IPS-18a (cell line): ENCODE measurements at regions not wholly inside any gene's neighbourhood (a gene's known extent, or its start where the extent isn't known, plus 50 kb on each side); places are given as distances from the start of the nearest gene placed in this dataset.

Experiments
- H3K27ac ChIP-seq: one replicate; pipeline ENCODE4 v1.5.1; 2013; ENCODE audit warnings: low read length
- H3K27me3 ChIP-seq: one replicate; pipeline ENCODE4 v1.6.1; 2013; ENCODE audit warnings: mild to moderate bottlenecking, low read length; ENCODE audit not compliant: control insufficient read depth, insufficient read depth
- H3K36me3 ChIP-seq: one replicate; pipeline ENCODE4 v1.6.1; 2013; ENCODE audit warnings: low read depth, low read length; ENCODE audit not compliant: control insufficient read depth
- H3K4me1 ChIP-seq: one replicate; pipeline ENCODE4 v1.6.1; 2013; ENCODE audit warnings: low read depth, low read length; ENCODE audit not compliant: control insufficient read depth
- H3K4me3 ChIP-seq: one replicate; pipeline ENCODE4 v1.5.1; 2013; ENCODE audit warnings: low read length
- H3K9ac ChIP-seq: one replicate; pipeline ENCODE4 v1.6.1; 2013; ENCODE audit warnings: mild to moderate bottlenecking, low read length, moderate library complexity
- H3K9me3 ChIP-seq: one replicate; pipeline ENCODE4 v1.6.1; 2013; ENCODE audit warnings: low read depth, low read length; ENCODE audit not compliant: control insufficient read depth

DNA sequence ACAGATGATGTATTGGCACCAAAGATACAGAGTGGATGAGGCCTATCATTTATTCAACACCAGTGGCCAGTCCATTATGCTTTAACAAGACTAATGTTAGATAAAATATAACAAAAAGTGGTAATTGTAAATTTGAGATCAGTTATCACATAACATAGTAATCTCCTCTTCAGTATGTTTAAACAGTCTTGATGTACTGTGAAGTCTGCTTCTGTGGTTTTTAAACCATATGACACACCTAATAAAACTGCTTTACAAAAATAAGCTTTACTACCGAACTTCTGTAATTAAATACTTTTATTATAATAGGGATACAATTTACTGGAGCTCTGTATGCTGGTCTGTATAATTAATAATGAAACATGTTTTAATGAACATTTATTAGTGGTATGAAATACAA is 2156.1 kb upstream of the CELF4 start:
- Histone ChIP-seq H3K9me3 (no peaks in the 10 kb centered on the region), H3K27me3 (no peaks in the 10 kb centered on the region), H3K4me3 (no peak overlapping the region), H3K27ac (no peak overlapping the region), H3K4me1 (no peaks in the 10 kb centered on the region), H3K9ac (no peak overlapping the region), H3K36me3 (no peaks in the 10 kb centered on the region)

DNA sequence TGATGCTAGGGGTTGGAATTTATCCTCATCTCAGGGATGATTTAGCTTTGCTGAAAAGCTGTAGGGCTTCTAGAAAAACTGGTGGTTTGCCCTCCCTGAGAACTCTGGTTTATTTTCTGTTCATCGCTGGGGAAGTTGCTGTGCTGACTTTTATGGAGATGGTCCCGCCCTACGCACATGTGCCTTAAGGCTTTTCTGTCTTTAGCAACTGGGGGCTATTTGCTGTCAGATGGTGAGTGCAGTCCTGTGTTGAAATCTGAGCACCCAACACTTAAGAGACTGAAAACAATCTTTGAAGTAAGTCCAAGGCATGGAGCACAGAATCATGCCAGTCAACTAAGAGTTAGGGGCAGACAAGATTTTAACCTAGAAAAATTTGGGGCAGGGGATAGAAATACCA is 2148.4 kb upstream of the CELF4 start:
- Histone ChIP-seq H3K36me3 (no peaks in the 10 kb centered on the region), H3K4me3 (no peak overlapping the region), H3K9me3 (no peaks in the 10 kb centered on the region), H3K4me1 (no peaks in the 10 kb centered on the region), H3K27me3 (no peaks in the 10 kb centered on the region), H3K9ac (no peak overlapping the region), H3K27ac (no peak overlapping the region)

DNA sequence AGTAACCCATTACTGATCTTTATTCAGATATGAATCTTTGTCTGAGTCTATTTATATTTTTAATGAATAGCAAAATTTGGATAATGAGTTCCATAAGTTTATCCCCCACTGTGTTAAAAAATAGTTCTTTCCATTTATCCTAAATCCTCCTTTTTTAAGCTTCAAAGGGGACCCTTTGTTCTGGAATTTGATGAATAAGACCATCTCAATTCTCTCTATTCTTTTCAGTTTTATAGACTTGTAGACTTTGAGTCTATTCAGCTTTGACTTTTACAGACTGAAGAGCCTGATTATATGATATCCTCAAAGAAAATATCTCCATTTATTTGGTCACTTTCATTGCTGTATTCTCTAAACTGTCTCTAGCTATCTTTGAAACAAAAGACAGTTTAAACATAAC is 2146.1 kb upstream of the CELF4 start:
- no peaks in the 10 kb centered on the region for H3K4me1 ChIP-seq
- H3K4me3 ChIP-seq = no peak overlapping the region
- H3K9ac ChIP-seq = no peak overlapping the region
- no peak overlapping the region for H3K27ac ChIP-seq
- no peaks in the 10 kb centered on the region for H3K36me3 ChIP-seq
- H3K9me3 ChIP-seq = no peaks in the 10 kb centered on the region
- no peaks in the 10 kb centered on the region for H3K27me3 ChIP-seq

DNA sequence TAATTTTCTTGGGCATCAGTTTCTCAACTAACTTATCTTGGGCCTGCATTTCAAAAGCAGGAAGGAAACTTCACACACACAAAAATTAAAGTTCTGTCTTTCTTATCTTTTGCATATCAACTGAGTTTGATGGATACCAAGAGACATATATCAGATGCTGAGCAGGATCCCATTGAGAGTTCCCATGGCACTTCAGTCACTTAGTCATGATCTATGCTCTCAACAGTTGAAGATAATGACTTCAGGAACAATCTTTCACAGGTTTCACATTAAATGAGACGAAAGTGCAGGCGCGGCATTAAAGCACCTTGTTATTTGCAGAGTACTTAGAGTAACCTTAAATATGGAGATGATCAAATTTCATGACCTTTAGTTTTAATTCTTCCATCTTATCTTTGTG is 2139.8 kb upstream of the CELF4 start:
- no peaks in the 10 kb centered on the region for H3K36me3 ChIP-seq
- H3K4me3 ChIP-seq = no peak overlapping the region
- H3K9ac ChIP-seq = no peak overlapping the region
- H3K27me3 ChIP-seq = no peaks in the 10 kb centered on the region
- H3K27ac ChIP-seq = no peak overlapping the region
- H3K4me1 ChIP-seq = peaks cover 4% of the 10 kb centered on the region
- H3K9me3 ChIP-seq = no peaks in the 10 kb centered on the region

DNA sequence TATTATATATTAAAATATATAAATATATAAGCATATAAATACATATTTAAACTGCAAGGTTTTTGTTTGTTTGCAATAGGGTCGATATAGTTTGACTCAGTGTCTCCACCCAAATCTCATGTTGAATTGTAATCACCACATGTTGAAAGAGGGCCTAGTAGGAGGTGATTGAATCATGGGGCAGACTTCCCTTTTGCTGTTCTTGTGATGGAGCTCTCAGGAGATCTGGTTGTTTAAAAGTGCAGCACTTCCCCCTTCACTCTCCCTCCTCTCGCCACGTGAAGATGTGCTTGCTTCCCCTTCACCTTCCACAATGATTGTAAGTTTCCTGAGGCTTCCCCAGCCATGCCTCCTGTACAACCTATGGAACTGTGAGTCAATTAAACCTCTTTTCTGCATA is 2137.3 kb upstream of the CELF4 start:
- H3K4me1 ChIP-seq = peaks cover 4% of the 10 kb centered on the region
- no peaks in the 10 kb centered on the region for H3K36me3 ChIP-seq
- no peak overlapping the region for H3K9ac ChIP-seq
- no peaks in the 10 kb centered on the region for H3K27me3 ChIP-seq
- no peak overlapping the region for H3K4me3 ChIP-seq
- no peak overlapping the region for H3K27ac ChIP-seq
- no peaks in the 10 kb centered on the region for H3K9me3 ChIP-seq

DNA sequence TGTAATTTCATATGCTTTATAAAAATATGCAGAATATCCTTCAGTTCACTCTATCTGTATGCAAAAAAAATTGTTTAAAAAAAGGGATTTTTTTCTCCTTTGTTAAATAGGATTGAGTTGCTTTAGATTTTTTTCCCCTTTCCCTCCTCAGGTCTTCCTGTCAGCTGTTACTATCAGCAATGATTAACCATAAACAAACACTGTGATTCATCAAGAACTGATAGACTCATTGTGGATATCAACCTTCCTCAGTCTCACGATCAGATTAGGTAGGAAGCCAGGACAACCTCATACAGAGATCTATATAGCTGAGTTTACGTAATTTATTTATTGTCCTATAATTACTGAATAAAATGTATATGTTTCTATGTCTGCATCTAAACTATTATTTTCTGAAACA is 2136.2 kb upstream of the CELF4 start:
- Histone ChIP-seq H3K9me3 (no peaks in the 10 kb centered on the region), H3K36me3 (no peaks in the 10 kb centered on the region), H3K4me1 (peaks cover 4% of the 10 kb centered on the region), H3K4me3 (no peak overlapping the region), H3K9ac (no peak overlapping the region), H3K27ac (no peak overlapping the region), H3K27me3 (no peaks in the 10 kb centered on the region)

DNA sequence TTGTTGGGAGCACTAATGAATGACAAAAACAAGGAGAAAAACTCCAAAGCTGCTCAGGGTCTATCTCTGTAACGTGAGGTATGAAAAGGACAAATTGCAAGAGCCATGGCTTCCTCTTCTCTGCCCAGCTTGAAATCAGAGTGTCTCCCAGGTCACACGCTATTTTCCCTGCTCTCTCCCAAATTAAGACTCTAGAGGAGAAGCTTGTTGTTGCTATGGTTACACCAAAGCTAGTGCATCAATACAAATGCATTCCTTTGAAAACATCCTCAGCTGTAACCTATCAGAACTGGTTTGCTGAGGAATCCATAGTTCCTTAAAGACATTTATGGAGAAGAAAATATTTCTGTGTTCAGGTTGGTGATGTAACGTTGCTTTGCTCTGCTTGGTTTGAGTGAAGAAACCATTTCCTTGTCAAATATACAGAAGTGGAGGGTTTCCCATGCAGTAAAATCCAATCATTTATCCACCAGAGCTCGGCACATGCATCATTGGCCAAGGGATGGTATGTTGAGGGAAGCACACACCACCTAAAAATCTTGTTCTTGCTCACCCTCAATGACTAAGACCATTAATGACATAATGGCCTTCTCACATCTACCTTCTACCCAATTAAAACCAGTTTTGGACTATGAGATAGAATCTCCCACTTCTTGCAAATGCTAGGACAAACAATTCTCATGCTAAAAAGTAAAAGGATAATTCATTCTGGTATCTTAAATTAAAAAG is 2135.6 kb upstream of the CELF4 start:
- Histone ChIP-seq H3K27me3 (no peaks in the 10 kb centered on the region), H3K9me3 (no peaks in the 10 kb centered on the region), H3K4me3 (no peak overlapping the region), H3K4me1 (peaks cover 4% of the 10 kb centered on the region), H3K36me3 (no peaks in the 10 kb centered on the region), H3K27ac (no peak overlapping the region), H3K9ac (no peak overlapping the region)

DNA sequence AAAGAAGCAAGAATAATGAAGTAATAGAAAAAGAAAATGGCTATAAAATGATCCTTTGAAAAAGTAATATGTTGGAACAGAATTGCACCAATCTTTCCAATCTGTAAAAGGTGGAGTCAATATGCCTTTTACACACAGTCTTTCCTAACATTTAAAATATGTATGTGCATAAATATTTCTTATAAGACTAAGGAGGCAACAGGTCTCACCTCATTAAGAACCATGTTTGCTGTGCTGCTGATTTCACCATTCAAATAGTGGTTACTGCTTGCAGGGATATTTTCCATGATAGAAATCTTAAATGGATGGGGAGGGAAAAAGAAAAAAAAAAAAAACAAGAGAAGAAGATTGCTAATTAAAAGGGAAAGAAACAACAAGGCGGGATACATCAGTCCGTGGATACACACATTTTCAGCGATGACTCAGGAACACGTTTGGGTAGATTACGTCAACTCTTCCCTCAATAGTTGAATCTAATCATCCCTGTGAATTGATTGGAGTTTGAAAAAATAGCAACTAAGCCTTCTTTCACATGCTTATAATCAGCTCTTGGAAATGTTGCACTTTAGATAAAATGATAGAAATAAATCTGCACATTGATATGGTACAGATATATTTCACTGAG is 2133.9 kb upstream of the CELF4 start:
- peaks cover 6% of the 10 kb centered on the region for H3K4me1 ChIP-seq
- H3K9ac ChIP-seq = no peak overlapping the region
- H3K27me3 ChIP-seq = no peaks in the 10 kb centered on the region
- H3K36me3 ChIP-seq = no peaks in the 10 kb centered on the region
- H3K4me3 ChIP-seq = no peak overlapping the region
- no peak overlapping the region for H3K27ac ChIP-seq
- no peaks in the 10 kb centered on the region for H3K9me3 ChIP-seq

DNA sequence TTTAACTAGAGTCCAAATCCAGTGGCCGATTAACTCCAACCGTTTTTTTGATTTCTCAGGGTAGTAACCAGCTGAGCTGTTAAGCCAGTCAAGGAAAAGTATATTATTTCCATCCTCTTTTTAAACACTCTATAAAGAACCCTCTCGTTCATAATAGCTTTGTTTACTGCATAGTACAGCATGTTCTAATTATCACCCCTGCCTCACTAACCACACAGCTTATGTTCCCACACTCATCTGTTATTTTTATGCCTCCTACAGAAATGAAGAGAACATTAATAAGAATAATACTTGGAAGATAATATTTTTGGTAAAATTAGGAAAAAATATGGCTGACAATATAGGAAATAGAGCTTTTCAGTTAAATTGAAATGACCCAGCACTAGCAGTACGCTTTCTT is 2132.8 kb upstream of the CELF4 start:
- Histone ChIP-seq H3K4me3 (no peak overlapping the region), H3K9me3 (no peaks in the 10 kb centered on the region), H3K27me3 (no peaks in the 10 kb centered on the region), H3K4me1 (peaks cover 11% of the 10 kb centered on the region), H3K9ac (no peak overlapping the region), H3K36me3 (no peaks in the 10 kb centered on the region), H3K27ac (no peak overlapping the region)

DNA sequence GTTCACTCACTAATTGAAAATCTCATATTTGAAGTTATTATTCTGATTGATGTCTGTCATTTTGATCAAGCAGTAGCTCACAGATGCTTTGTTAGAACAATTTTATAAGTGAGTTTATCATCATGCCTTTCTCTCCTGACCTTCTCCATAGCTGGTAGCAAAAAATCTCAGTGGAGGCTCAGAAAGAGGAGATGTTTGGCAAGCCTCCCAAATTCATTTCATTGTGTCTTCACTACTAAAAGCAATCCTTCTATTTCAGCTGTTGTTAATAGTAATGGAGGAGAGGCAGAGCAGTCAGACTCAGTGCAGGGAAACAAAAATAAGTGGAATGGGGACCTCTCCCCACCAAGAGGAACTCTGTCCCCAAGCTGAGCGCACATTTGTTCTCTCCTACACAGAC is 2127.8 kb upstream of the CELF4 start:
- Histone ChIP-seq H3K4me3 (no peak overlapping the region), H3K9me3 (no peaks in the 10 kb centered on the region), H3K36me3 (no peaks in the 10 kb centered on the region), H3K9ac (no peak overlapping the region), H3K27me3 (no peaks in the 10 kb centered on the region), H3K4me1 (peaks cover 18% of the 10 kb centered on the region), H3K27ac (no peak overlapping the region)

DNA sequence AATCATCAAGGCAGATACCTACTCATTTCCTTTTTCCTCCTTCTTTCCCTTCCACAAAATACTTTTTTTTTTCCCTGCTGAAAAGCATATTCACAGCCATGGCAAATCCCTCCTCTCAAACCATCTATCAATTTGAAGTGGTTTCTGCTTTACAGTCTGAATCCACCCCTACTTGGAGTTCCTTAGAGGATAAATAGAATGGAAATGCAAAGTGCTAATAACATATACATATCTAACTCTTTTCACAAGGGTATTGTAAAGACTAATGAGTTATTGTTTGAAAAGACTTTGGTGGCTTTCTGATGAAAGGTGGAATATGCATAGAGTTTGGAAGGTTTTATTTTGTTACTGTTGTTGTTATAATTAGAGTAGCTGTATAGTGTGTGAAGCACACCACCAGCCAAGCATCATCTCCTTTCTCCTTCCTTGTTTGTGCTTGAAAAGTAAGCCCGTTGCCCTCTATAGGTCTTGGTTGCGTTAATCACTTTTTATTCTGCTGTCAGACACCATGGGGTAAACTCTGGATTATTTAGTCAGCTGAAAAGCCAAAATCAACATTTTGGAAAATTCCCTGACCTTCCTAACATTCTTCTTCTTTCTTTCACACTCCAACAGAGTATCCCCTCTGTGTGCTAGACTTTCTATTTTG is 2126.9 kb upstream of the CELF4 start:
- Histone ChIP-seq H3K27me3 (no peaks in the 10 kb centered on the region), H3K9ac (no peak overlapping the region), H3K4me3 (no peak overlapping the region), H3K27ac (no peak overlapping the region), H3K36me3 (no peaks in the 10 kb centered on the region), H3K4me1 (peaks cover 18% of the 10 kb centered on the region), H3K9me3 (no peaks in the 10 kb centered on the region)
